Activated CD8-positive, alpha-beta T cell treated with anti-CD3 and anti-CD28 coated beads, Interleukin-2, amount 10 ng/mL, durations not matched to agents 7 days and 5 days (primary cell): ENCODE measurements at regions not wholly inside any gene's neighbourhood (a gene's known extent, or its start where the extent isn't known, plus 50 kb on each side); places are given as distances from the start of the nearest gene placed in this dataset.

Source experiments
- ATAC-seq: fragments of 150-1000 bp; cut with Tn5 transposase; one replicate; pipeline ENCODE4 v1.10.0; 2021; ENCODE audit warnings: moderate library complexity
- CTCF ChIA-PET: fragments of 350-600 bp; sonication (Branson Sonifier 250); formaldehyde crosslinking; loops from one replicate; lab custom pipeline; 2021; ENCODE audit warnings: antibody characterized with exemption; lab: Charles Lee
- POLR2A ChIA-PET: fragments of 350-600 bp; sonication (Branson Sonifier 250); formaldehyde crosslinking; loops from one replicate; lab custom pipeline; 2021; ENCODE audit warnings: antibody characterized with exemption; lab: Charles Lee
- DNase-seq: peaks from one replicate; pipeline ENCODE4 v3.0.0-alpha.2; 2020
- H3K27ac Mint-ChIP-seq: one replicate; pipeline ENCODE4 v1.8.0; 2021; ENCODE audit warnings: mild to moderate bottlenecking, mixed read lengths
- H3K27me3 Mint-ChIP-seq: one replicate; pipeline ENCODE4 v1.8.0; 2021; ENCODE audit warnings: low read depth, mixed read lengths
- H3K36me3 Mint-ChIP-seq: one replicate; pipeline ENCODE4 v1.8.0; 2021; ENCODE audit warnings: low read depth, mixed read lengths
- H3K4me1 Mint-ChIP-seq: one replicate; pipeline ENCODE4 v1.8.0; 2021; ENCODE audit warnings: low read depth, mixed read lengths
- H3K4me3 Mint-ChIP-seq: one replicate; pipeline ENCODE4 v1.8.0; 2021; ENCODE audit warnings: mild to moderate bottlenecking, mixed read lengths
- H3K9me3 Mint-ChIP-seq: one replicate; pipeline ENCODE4 v1.8.0; 2022; ENCODE audit warnings: mixed read lengths; ENCODE audit not compliant: insufficient read depth

DNA sequence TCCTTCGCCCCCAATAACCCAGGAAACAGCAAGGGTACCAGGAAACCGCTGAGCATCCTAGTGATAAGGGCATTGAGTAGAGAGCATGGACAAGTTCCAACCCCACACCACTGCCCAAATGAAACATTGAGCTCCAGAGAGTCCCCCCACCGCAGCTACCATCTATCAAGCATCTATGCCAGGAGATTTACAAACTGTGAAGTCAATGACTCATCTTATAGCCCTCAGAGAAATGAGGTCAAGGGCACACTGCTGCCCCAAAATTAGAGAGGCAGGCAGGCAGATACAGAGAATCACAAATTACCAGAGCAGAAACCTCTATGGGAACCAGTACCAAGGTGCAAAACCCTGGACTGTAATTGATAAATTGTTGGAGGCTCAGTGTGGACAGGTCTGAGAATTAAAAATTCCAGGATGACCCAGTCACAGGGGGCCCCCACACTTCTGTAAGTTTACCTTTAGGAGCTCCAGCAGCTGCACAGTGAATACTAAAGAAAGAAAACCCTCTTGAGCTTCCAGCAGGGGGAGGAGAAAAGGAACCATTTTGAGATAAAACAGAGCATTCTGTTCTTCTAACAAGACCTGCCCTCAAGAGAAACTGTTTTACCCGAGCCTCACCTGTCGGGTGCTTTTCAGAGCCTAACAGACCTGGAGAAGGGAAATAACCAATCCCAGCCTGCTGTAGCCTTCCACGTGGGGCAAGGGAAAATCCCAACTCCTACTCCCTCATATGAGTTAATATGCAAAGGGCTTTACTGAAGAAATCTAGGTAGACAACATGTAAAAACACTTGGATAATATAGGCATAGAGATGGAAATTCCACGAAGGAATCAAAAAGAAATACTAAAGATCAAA lies 118.0 kb upstream of the ARID1B start:
- ATAC-seq (no peak), DNase-seq (no peak)
- no peaks in the 10 kb centered on the region for H3K9me3 Mint-ChIP-seq
- H3K36me3 Mint-ChIP-seq: no peaks in the 10 kb centered on the region
- H3K4me1 Mint-ChIP-seq: peaks cover 4% of the 10 kb centered on the region
- H3K27ac Mint-ChIP-seq: no peak overlapping the region
- H3K4me3 Mint-ChIP-seq: no peak overlapping the region
- ChIA-PET CTCF (no interaction called here), POLR2A (no interaction called here)
- peaks cover under 1% of the 10 kb centered on the region for H3K27me3 Mint-ChIP-seq

DNA sequence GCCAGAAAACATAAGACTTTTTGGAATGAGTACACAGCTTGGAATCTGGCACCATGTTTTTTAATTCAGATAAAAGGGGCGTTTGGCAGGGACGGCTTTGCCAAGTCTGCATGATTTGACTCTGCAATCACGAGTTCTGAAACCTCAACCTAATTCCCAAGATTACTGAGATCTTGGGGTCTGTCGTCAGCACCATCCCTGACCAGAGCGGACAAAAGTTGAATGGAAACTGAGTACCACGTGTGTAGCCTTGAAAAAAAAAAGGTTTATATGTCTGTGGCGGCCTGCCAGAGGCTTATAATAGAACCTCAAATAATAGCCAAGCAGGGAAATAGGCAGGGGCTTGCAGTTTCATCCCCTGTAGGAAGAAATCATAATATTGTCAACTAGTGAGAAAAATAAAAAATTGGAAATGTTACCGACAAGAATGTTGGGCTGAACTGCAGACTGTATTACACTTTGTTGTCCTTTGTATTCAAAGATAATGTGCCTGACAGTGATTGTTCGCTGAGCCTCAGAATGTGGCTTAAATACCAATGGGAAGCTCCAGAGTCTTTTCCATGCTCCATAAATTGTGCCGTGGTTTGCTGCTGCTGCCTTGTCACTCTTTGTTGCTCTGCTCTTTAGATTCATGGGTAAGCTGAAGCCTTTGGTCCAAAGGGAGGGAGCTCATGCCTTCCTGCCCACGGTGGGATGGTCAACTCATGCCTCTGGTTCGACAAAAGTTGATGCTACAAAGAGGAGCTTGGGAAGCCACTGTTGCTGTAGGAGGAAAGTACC lies 118.8 kb upstream of the ARID1B start:
- Mint-ChIP-seq H3K9me3 (no peaks in the 10 kb centered on the region), H3K4me3 (no peak overlapping the region), H3K36me3 (no peaks in the 10 kb centered on the region), H3K27me3 (peaks cover 2% of the 10 kb centered on the region), H3K4me1 (peaks cover 4% of the 10 kb centered on the region), H3K27ac (no peak overlapping the region)
- ATAC-seq: no peak
- ChIA-PET POLR2A (no interaction called here), CTCF (no interaction called here)
- DNase-seq: no peak

DNA sequence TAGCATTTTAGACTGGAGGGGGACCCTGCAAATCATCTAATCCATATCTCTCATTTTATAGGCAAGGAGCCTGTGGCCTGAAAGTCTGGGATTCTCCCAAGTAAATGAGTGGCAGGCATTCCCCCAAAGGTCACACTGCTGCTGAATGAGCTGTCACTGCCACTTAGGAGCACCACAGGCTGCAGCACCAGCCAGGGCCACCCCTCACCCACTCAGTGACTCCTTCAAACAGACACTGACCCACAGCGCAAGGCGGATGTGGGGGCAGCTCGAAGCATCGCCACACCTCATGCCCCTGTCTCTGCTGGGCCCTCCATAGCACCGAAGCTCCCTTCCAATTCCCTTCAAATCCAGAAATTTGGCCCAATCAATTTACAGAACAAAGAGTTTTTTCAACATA lies 119.9 kb upstream of the ARID1B start:
- Mint-ChIP-seq H3K4me1 (peaks cover 4% of the 10 kb centered on the region), H3K36me3 (no peaks in the 10 kb centered on the region), H3K4me3 (no peak overlapping the region), H3K27me3 (peaks cover 2% of the 10 kb centered on the region), H3K9me3 (no peaks in the 10 kb centered on the region), H3K27ac (no peak overlapping the region)
- DNase-seq (no peak), ATAC-seq (no peak)
- ChIA-PET POLR2A (interaction anchor here (0.7 kb wide), 1 partner anchor 488 kb away, joined by 3 read pairs; no protein-coding TSS in a partner anchor), CTCF (no interaction called here)

DNA sequence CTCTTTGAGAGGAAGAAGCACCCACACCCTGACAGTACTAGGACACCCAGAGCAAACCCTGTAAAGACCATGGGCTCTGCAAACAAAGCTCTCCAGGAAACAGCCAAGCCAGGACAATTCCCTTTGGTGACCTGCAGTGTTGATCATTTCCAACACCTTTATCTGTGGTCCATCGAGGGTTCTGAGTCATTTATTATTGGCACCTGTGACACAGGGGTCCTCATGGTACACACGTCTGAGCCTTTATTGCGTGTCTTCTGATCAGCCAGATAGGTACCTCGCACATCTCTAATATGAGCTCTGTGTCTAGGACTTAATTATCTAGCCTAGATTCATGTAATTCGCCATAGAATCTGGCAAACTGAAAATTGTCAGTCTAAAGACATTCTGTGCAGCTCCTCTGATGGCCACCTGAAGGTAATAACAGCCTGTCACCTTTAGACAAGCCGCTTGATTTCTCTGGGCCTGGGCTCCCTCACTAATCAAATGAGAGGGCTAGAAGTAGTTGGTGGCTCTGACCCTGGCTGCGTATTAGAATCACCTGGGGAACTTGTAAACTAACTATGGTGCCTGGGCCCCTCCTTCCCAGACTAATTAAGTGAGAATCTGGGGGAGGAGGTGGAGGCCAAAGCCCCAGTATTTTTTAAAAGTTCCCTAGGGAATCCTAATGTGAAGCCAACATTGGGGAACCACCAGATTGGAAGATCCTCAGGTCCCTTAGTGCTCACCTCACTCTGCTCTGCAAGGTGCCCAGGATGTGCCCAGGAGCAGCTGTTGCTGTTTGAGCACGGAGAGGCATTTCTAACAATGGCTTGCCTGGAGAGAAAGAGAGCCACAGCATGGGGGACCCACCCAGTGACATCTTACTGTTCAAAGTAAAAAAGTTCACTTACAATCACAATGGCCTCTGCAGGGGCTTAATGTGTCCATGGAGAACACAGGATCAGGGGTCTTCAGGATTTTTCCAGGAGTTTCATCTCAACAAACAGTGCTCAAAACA lies 122.0 kb upstream of the ARID1B start:
- Mint-ChIP-seq H3K27ac (no peak overlapping the region), H3K4me3 (no peak overlapping the region), H3K4me1 (peaks cover 2% of the 10 kb centered on the region), H3K27me3 (peaks cover 2% of the 10 kb centered on the region), H3K9me3 (no peaks in the 10 kb centered on the region), H3K36me3 (no peaks in the 10 kb centered on the region)
- ATAC-seq (no peak), DNase-seq (no peak)
- CTCF ChIA-PET: no interaction called here
- POLR2A ChIA-PET: no interaction called here

DNA sequence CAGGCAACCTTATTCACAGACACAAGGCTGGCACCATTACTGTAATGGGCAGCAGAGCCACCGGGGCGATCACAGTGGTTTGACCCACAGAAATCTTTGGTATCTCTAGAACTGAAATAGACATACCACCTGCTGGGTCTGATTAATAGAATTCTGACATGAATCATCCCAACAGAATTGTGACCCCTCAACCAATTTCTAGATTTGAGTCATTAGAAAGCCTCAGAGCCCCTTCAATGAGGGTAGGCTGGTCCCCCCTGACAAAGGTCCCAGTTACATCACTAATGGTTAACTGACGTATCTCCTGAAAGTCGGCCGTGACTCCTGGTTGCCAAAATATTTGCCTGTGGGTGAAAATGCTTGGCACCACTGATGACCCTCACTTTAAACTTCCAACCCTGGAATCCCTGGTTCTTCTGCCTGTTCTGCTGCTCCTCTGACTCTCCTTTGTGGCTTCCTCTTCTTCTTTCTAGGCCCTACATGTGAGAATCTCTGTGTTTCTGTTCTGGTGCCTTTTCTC lies 124.9 kb upstream of the ARID1B start:
- DNase-seq (no peak), ATAC-seq (no peak)
- Mint-ChIP-seq H3K4me3 (no peak overlapping the region), H3K27ac (no peak overlapping the region), H3K27me3 (peaks cover 17% of the 10 kb centered on the region), H3K4me1 (peaks cover 12% of the 10 kb centered on the region), H3K36me3 (no peaks in the 10 kb centered on the region), H3K9me3 (no peaks in the 10 kb centered on the region)
- CTCF ChIA-PET: no interaction called here
- POLR2A ChIA-PET: interaction anchor here (0.6 kb wide), 1 partner anchor 491 kb away, joined by 3 read pairs; no protein-coding TSS in a partner anchor

DNA sequence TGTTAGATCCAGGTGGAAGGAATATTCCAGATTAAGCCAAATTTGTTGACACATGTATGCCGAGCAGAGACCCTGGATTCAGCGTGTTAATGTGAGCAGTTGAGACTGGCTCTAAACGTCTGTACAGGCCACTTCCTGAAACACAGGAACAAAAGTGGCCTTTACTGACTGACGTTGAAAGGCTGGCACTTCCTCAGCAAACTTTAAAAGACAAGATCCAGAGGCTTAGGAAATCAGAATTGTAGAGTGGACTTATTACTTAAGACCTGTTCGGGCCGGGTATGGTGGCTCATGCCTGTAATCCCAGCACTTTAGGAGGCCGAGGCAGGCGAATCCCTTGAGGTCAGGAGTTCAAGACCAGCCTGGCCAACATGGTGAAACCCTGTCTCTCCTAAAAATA lies 125.7 kb upstream of the ARID1B start:
- Mint-ChIP-seq H3K9me3 (no peaks in the 10 kb centered on the region), H3K4me1 (peaks cover 15% of the 10 kb centered on the region), H3K27me3 (peaks cover 23% of the 10 kb centered on the region), H3K4me3 (no peak overlapping the region), H3K27ac (no peak overlapping the region), H3K36me3 (no peaks in the 10 kb centered on the region)
- ATAC-seq: no peak
- CTCF ChIA-PET: no interaction called here
- POLR2A ChIA-PET: interaction anchor here (0.6 kb wide), 1 partner anchor 492 kb away, joined by 3 read pairs; no protein-coding TSS in a partner anchor
- DNase-seq: no peak

DNA sequence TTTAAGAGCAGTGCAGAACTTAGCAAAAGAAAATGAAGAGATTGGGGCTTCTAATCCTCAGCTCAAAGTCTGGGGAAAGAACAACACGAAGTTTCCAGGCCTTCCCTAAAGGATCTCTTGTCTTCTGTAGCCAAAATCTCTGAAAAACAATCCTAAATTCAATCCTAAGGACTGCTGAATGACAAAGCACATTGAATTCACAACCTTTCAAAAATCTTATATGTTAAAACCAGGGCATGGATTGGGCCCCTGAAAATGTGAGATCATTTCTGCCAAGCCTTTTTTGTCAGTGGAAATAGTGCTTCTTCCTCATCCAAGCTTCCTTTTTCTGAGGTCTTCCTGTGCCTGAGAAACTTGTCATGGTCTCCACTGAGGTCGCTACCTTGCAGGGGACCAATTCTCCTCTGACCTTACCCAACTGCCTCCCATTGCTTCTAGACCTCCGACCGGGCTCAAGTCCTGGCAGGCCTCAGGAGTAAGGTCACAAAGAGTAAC lies 126.2 kb upstream of the ARID1B start:
- ATAC-seq (no peak), DNase-seq (no peak)
- POLR2A ChIA-PET: no interaction called here
- peaks cover 26% of the 10 kb centered on the region for H3K27me3 Mint-ChIP-seq
- H3K36me3 Mint-ChIP-seq: no peaks in the 10 kb centered on the region
- no peak overlapping the region for H3K27ac Mint-ChIP-seq
- H3K4me3 Mint-ChIP-seq: no peak overlapping the region
- H3K4me1 Mint-ChIP-seq: peaks cover 15% of the 10 kb centered on the region
- no peaks in the 10 kb centered on the region for H3K9me3 Mint-ChIP-seq
- CTCF ChIA-PET: no interaction called here

DNA sequence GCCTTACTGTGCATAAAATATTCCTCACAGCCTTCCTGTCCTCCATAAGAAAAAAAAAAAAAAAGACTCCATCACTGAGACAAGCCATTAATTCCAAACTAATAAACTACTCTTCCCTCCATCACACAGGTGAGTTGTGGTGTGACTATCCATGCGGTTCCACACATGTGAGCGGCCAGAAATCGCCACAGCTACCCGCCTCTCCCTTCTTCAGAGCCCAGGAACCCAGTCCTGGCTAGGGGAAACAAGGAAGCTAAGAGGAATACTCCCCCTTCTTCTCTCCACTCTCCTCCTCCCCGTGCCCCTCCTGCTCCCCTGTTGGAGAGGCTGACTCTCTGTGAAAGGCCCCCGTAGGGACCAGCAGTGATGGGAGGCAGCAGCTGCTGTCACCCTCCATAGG lies 128.6 kb upstream of the ARID1B start:
- Mint-ChIP-seq H3K36me3 (no peaks in the 10 kb centered on the region), H3K9me3 (no peaks in the 10 kb centered on the region), H3K27me3 (peaks cover 28% of the 10 kb centered on the region), H3K4me1 (peaks cover 15% of the 10 kb centered on the region), H3K4me3 (no peak overlapping the region), H3K27ac (no peak overlapping the region)
- ATAC-seq: no peak
- ChIA-PET CTCF (no interaction called here), POLR2A (interaction anchor here (0.6 kb wide), 1 partner anchor 57 kb away, joined by 3 read pairs; no protein-coding TSS in a partner anchor)
- DNase-seq: no peak

DNA sequence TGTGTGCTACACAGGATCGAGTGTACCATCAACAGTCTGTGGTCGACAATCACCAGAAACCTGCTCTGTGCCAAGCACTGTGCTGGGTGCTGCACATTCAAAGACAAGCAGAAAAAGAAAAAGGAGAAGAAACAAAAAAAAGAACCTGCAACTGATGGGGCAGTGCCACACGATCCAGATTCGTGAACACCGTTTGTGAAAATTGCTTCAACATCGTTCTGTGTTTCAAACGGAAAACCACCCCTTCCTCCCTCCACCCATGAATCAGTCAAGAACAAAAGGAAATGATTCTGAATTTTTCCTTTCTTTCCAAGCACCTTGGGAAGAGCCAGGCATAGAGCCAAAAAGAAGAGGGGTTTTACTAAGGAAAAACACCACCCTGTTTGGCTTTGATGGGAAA lies 129.2 kb upstream of the ARID1B start:
- no peak overlapping the region for H3K27ac Mint-ChIP-seq
- CTCF ChIA-PET: no interaction called here
- no peaks in the 10 kb centered on the region for H3K9me3 Mint-ChIP-seq
- no peaks in the 10 kb centered on the region for H3K36me3 Mint-ChIP-seq
- peaks cover 15% of the 10 kb centered on the region for H3K4me1 Mint-ChIP-seq
- DNase-seq: no peak
- ATAC-seq: no peak
- no peak overlapping the region for H3K4me3 Mint-ChIP-seq
- H3K27me3 Mint-ChIP-seq: peaks cover 28% of the 10 kb centered on the region
- POLR2A ChIA-PET: no interaction called here

DNA sequence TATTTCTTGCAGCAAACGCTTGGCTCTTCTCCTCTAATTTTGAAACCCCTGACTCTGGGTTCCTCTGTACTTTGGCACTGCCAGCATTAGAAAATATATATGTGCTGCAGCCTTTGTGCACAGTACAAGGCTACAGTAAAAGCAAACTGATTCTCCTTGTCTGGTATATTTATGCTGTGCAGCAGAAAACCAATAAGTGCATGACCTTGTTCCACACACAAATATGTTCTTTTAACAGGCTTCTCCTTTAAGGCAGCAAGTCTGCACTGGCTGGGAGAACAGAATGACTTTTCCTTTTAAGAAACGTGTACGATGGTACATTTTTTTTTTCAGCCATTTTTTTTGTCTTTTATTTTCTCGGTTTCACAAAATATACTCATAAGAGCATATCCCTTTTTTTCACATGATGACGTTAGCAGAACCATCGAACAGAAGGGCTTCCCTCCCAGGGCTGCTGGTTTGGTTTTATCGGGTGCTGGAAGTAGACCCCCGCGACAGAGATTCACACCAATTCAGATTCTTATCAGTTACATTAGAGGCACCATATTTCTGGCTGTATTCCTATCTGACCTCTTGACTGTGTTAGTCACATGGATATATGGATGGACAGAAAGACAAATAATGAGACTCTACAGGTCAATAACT lies 129.9 kb upstream of the ARID1B start:
- peaks cover 28% of the 10 kb centered on the region for H3K27me3 Mint-ChIP-seq
- H3K4me1 Mint-ChIP-seq: peaks cover 15% of the 10 kb centered on the region
- ChIA-PET CTCF (no interaction called here), POLR2A (no interaction called here)
- H3K9me3 Mint-ChIP-seq: no peaks in the 10 kb centered on the region
- no peak for DNase-seq
- no peak overlapping the region for H3K4me3 Mint-ChIP-seq
- no peak for ATAC-seq
- no peak overlapping the region for H3K27ac Mint-ChIP-seq
- H3K36me3 Mint-ChIP-seq: no peaks in the 10 kb centered on the region

DNA sequence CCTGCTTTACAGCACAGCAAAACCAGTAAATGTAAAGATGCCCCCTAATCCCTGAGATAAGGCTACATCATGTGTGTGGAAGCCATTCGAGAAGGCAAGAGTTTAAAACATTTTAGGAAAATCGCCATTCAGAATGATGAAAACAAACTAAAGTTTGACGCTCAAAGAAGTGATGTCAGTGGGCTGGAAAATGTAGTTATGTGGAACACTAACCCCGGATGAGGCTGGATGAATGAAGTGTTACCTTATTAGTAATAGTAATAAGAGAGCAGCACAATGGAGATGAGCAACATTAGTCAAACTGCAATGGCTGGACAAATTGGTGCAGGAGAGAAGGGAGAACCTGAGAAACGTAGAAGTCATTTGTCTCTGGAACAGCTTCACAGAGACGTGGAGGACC lies 130.7 kb upstream of the ARID1B start:
- peaks cover 28% of the 10 kb centered on the region for H3K27me3 Mint-ChIP-seq
- peaks cover 15% of the 10 kb centered on the region for H3K4me1 Mint-ChIP-seq
- no peaks in the 10 kb centered on the region for H3K36me3 Mint-ChIP-seq
- H3K4me3 Mint-ChIP-seq: no peak overlapping the region
- H3K9me3 Mint-ChIP-seq: no peaks in the 10 kb centered on the region
- ATAC-seq (no peak), DNase-seq (no peak)
- H3K27ac Mint-ChIP-seq: no peak overlapping the region
- ChIA-PET POLR2A (no interaction called here), CTCF (no interaction called here)
